ENCODE measurements at regions not wholly inside any gene's neighbourhood (a gene's known extent, or its start where the extent isn't known, plus 50 kb on each side); places are given as distances from the start of the nearest gene placed in this dataset.
A peak's percentile ranks its signal among the peaks of the same experiment; 100 is the strongest.

GRCh38 chr20:59441306-59441705 lies 140.9 kb downstream of the EDN3 start:
- Histone ChIP-seq H2BK5ac (ENCODE audit: low read depth, low read length) (no peak overlapping the region), H3K4me1 (replicated peaks in 1 of 4; ENCODE audit: control insufficient read depth in 3 of 4, insufficient read depth in 4 of 4, low read length in 3 of 4) (peaks cover 0 to 3% (median 0%) of the 10 kb centered on the region in 4 experiments; a peak in 2 of 7 replicates), H3K4me3 (ENCODE audit: extremely low read depth in 1 of 4, insufficient read depth in 2 of 4, low read depth in 3 of 4, low read length in 4 of 4) (no peak overlapping the region), H3K23me2 (ENCODE audit: low read depth, low read length) (no peaks in the 10 kb centered on the region; the same call in 1 of the 2 replicates), H3K23ac (ENCODE audit: insufficient read length) (no peak overlapping the region), H3K4me2 (ENCODE audit: insufficient read depth in 1 of 2, low read depth in 2 of 2, low read length in 2 of 2) (no peak overlapping the region), H2BK20ac (ENCODE audit: low read length) (no peak overlapping the region), H3K18ac (ENCODE audit: extremely low read depth, low read length) (no peak overlapping the region), H3K9me3 (ENCODE audit: insufficient read depth in 2 of 2, low read depth in 1 of 2, low read length in 1 of 2) (no peaks in the 10 kb centered on the region), H2AFZ (ENCODE audit: low read length) (no peak overlapping the region), H3K27me3 (replicated peaks in 1 of 4; ENCODE audit: control insufficient read depth in 3 of 4, extremely low read depth in 1 of 4, insufficient read depth in 3 of 4, low read length in 3 of 4) (no peaks in the 10 kb centered on the region; a peak in 1 of 7 replicates), H3K4ac (replicated peaks; ENCODE audit: insufficient read length, low read depth, low read length) (no peak overlapping the region), H3K56ac (replicated peaks; ENCODE audit: insufficient read length, low read depth, low read length) (no peak overlapping the region), H3K27ac (ENCODE audit: low read depth, low read length) (no peak overlapping the region), H3K79me1 (ENCODE audit: low read depth, low read length) (no peaks in the 10 kb centered on the region), H2BK15ac (ENCODE audit: low read length) (no peak overlapping the region), H3K36me3 (ENCODE audit: control insufficient read depth in 2 of 4, insufficient read depth in 4 of 4, low read length in 3 of 4) (no peaks in the 10 kb centered on the region), H4K91ac (replicated peaks; ENCODE audit: insufficient read length, low read length) (no peak overlapping the region), H2BK12ac (ENCODE audit: low read depth, low read length) (no peak overlapping the region), H4K20me1 (replicated peaks in 1 of 2; ENCODE audit: control insufficient read depth in 1 of 2, insufficient read depth in 2 of 2, low read length in 2 of 2) (no peaks in the 10 kb centered on the region), H3K9ac (replicated peaks in 1 of 4; ENCODE audit: extremely low read depth in 1 of 4, low read depth in 3 of 4, low read length in 3 of 4) (no peak overlapping the region), H4K8ac (ENCODE audit: extremely low read depth, insufficient read depth, low read length) (0 out of 2 replicates have a peak overlapping the region, but pooled peaks have one; percentile 51), H3K79me2 (ENCODE audit: control insufficient read depth in 1 of 2, insufficient read depth in 2 of 2, low read length in 2 of 2) (no peaks in the 10 kb centered on the region), H2AK5ac (ENCODE audit: low read depth, low read length) (no peak overlapping the region), H2BK120ac (replicated peaks; ENCODE audit: low read depth, low read length) (no peak overlapping the region), H3K14ac (ENCODE audit: insufficient read length) (no peak overlapping the region), H4K5ac (ENCODE audit: insufficient read length, low read depth, low read length) (no peak overlapping the region)
- no peak for DNase-seq (ENCODE audit: low read depth in 1 of 2, low spot score in 2 of 2)
- no peak for FAIRE-seq
- WGBS, 2 experiments (ENCODE audit: extremely low coverage in 1 of 2, insufficient coverage in 1 of 2, insufficient read length in 1 of 2, insufficient replicate concordance in 2 of 2, low coverage in 1 of 2, low lambda C conversion rate in 2 of 2, missing lambda C conversion rate in 1 of 2), result 90% methylated on average over 3 of the region's 3 CpGs; no CpG with 5 or more reads in 1 of the 2 experiments
- ChIA-PET CTCF (ENCODE audit: partially characterized antibody) (interaction anchor here (0.7 to 1.3 kb wide), 5 partner anchors 10 to 354 kb away, joined by 3 to 4 read pairs (median 3); no protein-coding TSS in a partner anchor), POLR2A (ENCODE audit: partially characterized antibody) (no interaction called here)
- no peak for TF ChIP-seq TAF1 (IDR thresholded peaks at IDR 0.05; ENCODE audit: low read depth, low read length)
